H7 (cell line): ENCODE measurements at regions not wholly inside any gene's neighbourhood (a gene's known extent, or its start where the extent isn't known, plus 50 kb on each side); places are given as distances from the start of the nearest gene placed in this dataset.
"Not testable (repeated sequence)": the region's sequence is repeated elsewhere in the genome, so short reads cannot be mapped to it uniquely, and the experiment has no call there.

Source experiments
- DNase-seq: peaks from one replicate; pipeline ENCODE4 v3.0.0; 2012
- H3K27me3 ChIP-seq: 2 replicates; pipeline ENCODE4 v1.6.0; 2011; ENCODE audit warnings: mild to moderate bottlenecking, low read length; ENCODE audit not compliant: control insufficient read depth, insufficient read depth
- H3K36me3 ChIP-seq: replicated peaks from 2 replicates; pipeline ENCODE4 v1.5.1; 2011; ENCODE audit warnings: low read length; ENCODE audit not compliant: control insufficient read depth, insufficient read depth
- H3K4me3 ChIP-seq: 2 replicates; pipeline ENCODE4 v1.5.1; 2011; ENCODE audit warnings: low read depth, mild to moderate bottlenecking, control low read depth, low read length, moderate library complexity; ENCODE audit not compliant: insufficient read depth

GRCh38 chr4:151854731-151855130 is 93.9 kb upstream of the GATB start:
- Histone ChIP-seq H3K4me3 (no peak overlapping the region), H3K27me3 (no peaks in the 10 kb centered on the region), H3K36me3 (no peaks in the 10 kb centered on the region)
- DNase-seq, result no peak

GRCh38 chr4:151853034-151853433 is 92.2 kb upstream of the GATB start:
- H3K27me3 ChIP-seq, result no peaks in the 10 kb centered on the region
- H3K36me3 ChIP-seq, result no peaks in the 10 kb centered on the region
- no peak overlapping the region for H3K4me3 ChIP-seq
- DNase-seq, result no peak

GRCh38 chr4:151852202-151852601 is 91.4 kb upstream of the GATB start:
- Histone ChIP-seq H3K4me3 (no peak overlapping the region), H3K27me3 (no peaks in the 10 kb centered on the region), H3K36me3 (no peaks in the 10 kb centered on the region)
- no peak for DNase-seq

GRCh38 chr4:151851354-151851753 is 90.5 kb upstream of the GATB start:
- DNase-seq, result no peak
- H3K4me3 ChIP-seq, result no peak overlapping the region
- no peaks in the 10 kb centered on the region for H3K36me3 ChIP-seq
- no peaks in the 10 kb centered on the region for H3K27me3 ChIP-seq

- Histone ChIP-seq H3K4me3 (no peak overlapping the region), H3K36me3 (no peaks in the 10 kb centered on the region), H3K27me3 (no peaks in the 10 kb centered on the region)
These were observed 90.0 kb upstream of the GATB start for GRCh38 chr4:151850791-151851213.

GRCh38 chr4:151845551-151845950 is 84.7 kb upstream of the GATB start:
- H3K36me3 ChIP-seq, H3K4me3 ChIP-seq, DNase-seq, H3K27me3 ChIP-seq: not testable (repeated sequence)

More at GRCh38 chr4:151850791-151851213, 90.0 kb upstream of the GATB start:
- DNase-seq, result no peak

- H3K36me3 ChIP-seq, result no peaks in the 10 kb centered on the region
- H3K27me3 ChIP-seq, result no peaks in the 10 kb centered on the region
- no peak overlapping the region for H3K4me3 ChIP-seq
- no peak for DNase-seq
These were observed 81.7 kb upstream of the GATB start for GRCh38 chr4:151842430-151843079.

GRCh38 chr4:151841107-151841506 is 80.3 kb upstream of the GATB start:
- no peaks in the 10 kb centered on the region for H3K36me3 ChIP-seq
- H3K27me3 ChIP-seq, result no peaks in the 10 kb centered on the region
- no peak for DNase-seq
- H3K4me3 ChIP-seq, result no peak overlapping the region

GRCh38 chr4:151835467-151835866 is 74.7 kb upstream of the GATB start:
- Histone ChIP-seq H3K27me3 (no peaks in the 10 kb centered on the region), H3K36me3 (no peaks in the 10 kb centered on the region), H3K4me3 (no peak overlapping the region)
- no peak for DNase-seq

- no peak overlapping the region for H3K4me3 ChIP-seq
- DNase-seq, result no peak
These were observed 72.4 kb upstream of the GATB start for GRCh38 chr4:151833174-151833573.

GRCh38 chr4:151831526-151831925 is 70.7 kb upstream of the GATB start:
- DNase-seq, result no peak
- no peak overlapping the region for H3K4me3 ChIP-seq
- H3K36me3 ChIP-seq, result no peaks in the 10 kb centered on the region
- H3K27me3 ChIP-seq, result no peaks in the 10 kb centered on the region

More at GRCh38 chr4:151833174-151833573, 72.4 kb upstream of the GATB start:
- Histone ChIP-seq H3K27me3 (no peaks in the 10 kb centered on the region), H3K36me3 (no peaks in the 10 kb centered on the region)

GRCh38 chr4:151830168-151830567 is 69.4 kb upstream of the GATB start:
- H3K27me3 ChIP-seq, result no peaks in the 10 kb centered on the region
- DNase-seq, result no peak
- H3K4me3 ChIP-seq, result no peak overlapping the region
- H3K36me3 ChIP-seq, result no peaks in the 10 kb centered on the region

- Histone ChIP-seq H3K4me3 (no peak overlapping the region), H3K36me3 (no peaks in the 10 kb centered on the region), H3K27me3 (no peaks in the 10 kb centered on the region)
- DNase-seq, result no peak
These were observed 68.5 kb upstream of the GATB start for GRCh38 chr4:151829309-151829708.

- Histone ChIP-seq H3K27me3 (no peaks in the 10 kb centered on the region), H3K4me3 (no peak overlapping the region), H3K36me3 (no peaks in the 10 kb centered on the region)
- DNase-seq, result no peak
These were observed 63.8 kb upstream of the GATB start for GRCh38 chr4:151824656-151825055.

- Histone ChIP-seq H3K4me3 (no peak overlapping the region), H3K27me3 (no peaks in the 10 kb centered on the region), H3K36me3 (no peaks in the 10 kb centered on the region)
- DNase-seq, result no peak
These were observed 61.5 kb upstream of the GATB start for GRCh38 chr4:151822331-151822730.

- H3K36me3 ChIP-seq, result no peaks in the 10 kb centered on the region
- no peak overlapping the region for H3K4me3 ChIP-seq
- DNase-seq, result no peak
- no peaks in the 10 kb centered on the region for H3K27me3 ChIP-seq
These were observed 59.2 kb upstream of the GATB start for GRCh38 chr4:151820004-151820403.
